ENCODE measurements at regions not wholly inside any gene's neighbourhood (a gene's known extent, or its start where the extent isn't known, plus 50 kb on each side); places are given as distances from the start of the nearest gene placed in this dataset.

DNA sequence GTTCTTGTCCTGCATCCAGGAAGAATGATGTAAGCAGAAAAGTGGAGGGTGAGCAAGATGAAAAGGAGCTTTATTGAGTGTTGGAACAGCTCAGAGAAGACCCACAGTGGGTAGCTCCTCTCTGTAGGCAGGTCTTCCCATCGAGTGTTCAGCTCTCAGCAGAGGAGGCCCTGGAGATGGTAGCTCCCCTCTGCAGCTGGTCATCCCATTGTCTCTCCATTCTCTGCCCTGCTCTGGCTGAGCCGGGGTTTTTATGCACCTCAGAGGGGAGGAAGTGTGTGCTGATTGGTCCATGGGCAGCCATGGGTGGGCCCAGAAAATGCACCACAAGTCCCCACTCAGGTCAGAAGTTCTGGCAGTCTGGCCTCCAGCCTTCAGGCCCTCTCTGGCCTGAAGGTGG lies 713.7 kb downstream of the MATN1 start:
- CTCF ChIA-PET, result no interaction called here
- POLR2A ChIA-PET, result no interaction called here
- Histone ChIP-seq H3K4me1 (no peaks in the 10 kb centered on the region), H3K9me3 (no peaks in the 10 kb centered on the region), H3K4me2 (no peak overlapping the region), H3K27ac (no peak overlapping the region), H3K4me3 (no peak overlapping the region)
- WGBS (ENCODE audit: missing lambda C conversion rate), result 30% methylated on average over 2 of the region's 2 CpGs
- no peak for DNase-seq (ENCODE audit: low read depth in 1 of 2, low spot score in 1 of 2)
- no peak for TF ChIP-seq TFCP2L1 (CRISPR knock-in tag; IDR thresholded peaks at IDR 0.05)
- TF ChIP-seq, protein P1, sequence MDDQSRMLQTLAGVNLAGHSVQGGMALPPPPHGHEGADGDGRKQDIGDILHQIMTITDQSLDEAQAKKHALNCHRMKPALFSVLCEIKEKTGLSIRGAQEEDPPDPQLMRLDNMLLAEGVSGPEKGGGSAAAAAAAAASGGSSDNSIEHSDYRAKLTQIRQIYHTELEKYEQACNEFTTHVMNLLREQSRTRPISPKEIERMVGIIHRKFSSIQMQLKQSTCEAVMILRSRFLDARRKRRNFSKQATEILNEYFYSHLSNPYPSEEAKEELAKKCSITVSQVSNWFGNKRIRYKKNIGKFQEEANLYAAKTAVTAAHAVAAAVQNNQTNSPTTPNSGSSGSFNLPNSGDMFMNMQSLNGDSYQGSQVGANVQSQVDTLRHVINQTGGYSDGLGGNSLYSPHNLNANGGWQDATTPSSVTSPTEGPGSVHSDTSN (IDR thresholded peaks at IDR 0.05), result no peak
- TF ChIP-seq EP300 (IDR thresholded peaks at IDR 0.05), result no peak
- no peak for TF ChIP-seq HEYL (CRISPR knock-in tag; IDR thresholded peaks at IDR 0.05)
- TF ChIP-seq NFE2L2 (conservative IDR thresholded peaks at IDR 0.05; ENCODE audit: low read length), result no peak
- no peak for TF ChIP-seq TP53 (CRISPR knock-in tag; IDR thresholded peaks at IDR 0.05)
- TF ChIP-seq JUNB (IDR thresholded peaks at IDR 0.05), result no peak
- TF ChIP-seq FOXS1 (CRISPR knock-in tag; IDR thresholded peaks at IDR 0.05), result no peak
- no peak for TF ChIP-seq RNF2 (IDR thresholded peaks at IDR 0.05; ENCODE audit: borderline replicate concordance, low read depth)
- no peak for TF ChIP-seq HOXA7 (CRISPR knock-in tag; IDR thresholded peaks at IDR 0.05)
- TF ChIP-seq SREBF2 (IDR thresholded peaks at IDR 0.05), result no peak
- no peak for TF ChIP-seq ESRRA (IDR thresholded peaks at IDR 0.05; ENCODE audit: borderline replicate concordance, low read length)
- TF ChIP-seq MAZ (IDR thresholded peaks at IDR 0.05; ENCODE audit: borderline replicate concordance, low read depth, low read length), result no peak
- no peak for TF ChIP-seq CHD4 (IDR thresholded peaks at IDR 0.05; ENCODE audit: borderline replicate concordance)
- TF ChIP-seq, protein P2, sequence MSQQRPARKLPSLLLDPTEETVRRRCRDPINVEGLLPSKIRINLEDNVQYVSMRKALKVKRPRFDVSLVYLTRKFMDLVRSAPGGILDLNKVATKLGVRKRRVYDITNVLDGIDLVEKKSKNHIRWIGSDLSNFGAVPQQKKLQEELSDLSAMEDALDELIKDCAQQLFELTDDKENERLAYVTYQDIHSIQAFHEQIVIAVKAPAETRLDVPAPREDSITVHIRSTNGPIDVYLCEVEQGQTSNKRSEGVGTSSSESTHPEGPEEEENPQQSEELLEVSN (IDR thresholded peaks at IDR 0.05; ENCODE audit: borderline replicate concordance, low read depth), result no peak
- TF ChIP-seq KDM5A (IDR thresholded peaks at IDR 0.05), result no peak
- no peak for TF ChIP-seq ZNF302 (CRISPR knock-in tag; IDR thresholded peaks at IDR 0.05)
- ATAC-seq, result no peak
- no peak for FAIRE-seq

DNA sequence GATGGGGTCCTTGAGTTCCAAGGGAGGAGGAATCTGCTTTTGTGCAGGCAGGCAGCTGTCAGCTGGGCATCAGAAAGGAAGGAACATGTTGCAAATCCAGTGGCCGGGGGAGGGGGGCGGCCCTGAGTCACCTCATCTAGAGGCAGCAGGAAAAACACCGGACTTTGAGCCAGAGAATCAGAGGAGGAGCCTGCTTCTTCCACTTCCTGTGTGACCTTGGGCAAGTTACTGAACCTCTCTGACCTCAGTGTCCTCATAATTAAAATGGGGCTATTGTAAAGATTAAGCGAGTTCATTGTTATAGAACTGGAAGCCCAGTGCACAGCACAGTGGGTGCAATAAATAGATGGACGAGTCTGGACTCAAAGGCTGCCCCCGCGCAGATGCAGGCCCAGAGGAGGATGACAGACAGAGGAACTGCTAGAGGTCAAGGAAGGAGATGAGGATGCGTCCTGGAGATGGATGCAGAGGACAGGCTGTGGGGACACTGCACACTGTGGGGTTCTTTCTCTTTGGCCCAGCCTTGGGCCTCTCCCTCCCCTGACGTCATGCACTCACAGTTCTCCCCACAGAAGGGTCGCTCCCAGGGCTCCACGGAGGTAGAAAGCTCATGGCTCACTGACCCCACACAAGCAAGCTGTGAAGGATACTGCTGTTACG lies 714.3 kb downstream of the MATN1 start:
- CTCF ChIA-PET, result interaction anchor here (0.7 kb wide), 1 partner anchor 36 kb away, joined by 4 read pairs; no protein-coding TSS in a partner anchor
- H3K27ac ChIP-seq, result no peak overlapping the region
- H3K4me1 ChIP-seq, result no peaks in the 10 kb centered on the region
- H3K9me3 ChIP-seq, result no peaks in the 10 kb centered on the region
- no peak overlapping the region for H3K4me2 ChIP-seq
- 60% methylated on average over 8 of the region's 12 CpGs for WGBS (ENCODE audit: missing lambda C conversion rate)
- POLR2A ChIA-PET, result no interaction called here
- no peak for TF ChIP-seq EHF (CRISPR knock-in tag; IDR thresholded peaks at IDR 0.05)
- no peak for TF ChIP-seq MAZ (IDR thresholded peaks at IDR 0.05; ENCODE audit: borderline replicate concordance, low read depth, low read length)
- TF ChIP-seq ZC3H11A (IDR thresholded peaks at IDR 0.05), result no peak
- TF ChIP-seq HOXA7 (CRISPR knock-in tag; IDR thresholded peaks at IDR 0.05), result no peak
- no peak for TF ChIP-seq KDM1A (IDR thresholded peaks at IDR 0.05; ENCODE audit: low read depth)
- no peak for TF ChIP-seq RNF2 (IDR thresholded peaks at IDR 0.05; ENCODE audit: borderline replicate concordance, low read depth)
- TF ChIP-seq, protein P3, sequence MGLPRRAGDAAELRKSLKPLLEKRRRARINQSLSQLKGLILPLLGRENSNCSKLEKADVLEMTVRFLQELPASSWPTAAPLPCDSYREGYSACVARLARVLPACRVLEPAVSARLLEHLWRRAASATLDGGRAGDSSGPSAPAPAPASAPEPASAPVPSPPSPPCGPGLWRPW (IDR thresholded peaks at IDR 0.05), result no peak
- TF ChIP-seq EP300 (IDR thresholded peaks at IDR 0.05), result no peak
- no peak for TF ChIP-seq KDM5A (IDR thresholded peaks at IDR 0.05)
- TF ChIP-seq CHD2 (IDR thresholded peaks at IDR 0.05; ENCODE audit: low read length, partially characterized antibody), result no peak
- no peak for TF ChIP-seq RCOR1 (IDR thresholded peaks at IDR 0.05; ENCODE audit: low read depth, low read length)
- TF ChIP-seq CBX8 (IDR thresholded peaks at IDR 0.05), result no peak
- TF ChIP-seq CHD4 (IDR thresholded peaks at IDR 0.05; ENCODE audit: borderline replicate concordance), result no peak
- no peak for TF ChIP-seq JUN (IDR thresholded peaks at IDR 0.05)
- TF ChIP-seq ZFP36 (IDR thresholded peaks at IDR 0.05; ENCODE audit: borderline replicate concordance, partially characterized antibody), result no peak
- TF ChIP-seq, protein P4, sequence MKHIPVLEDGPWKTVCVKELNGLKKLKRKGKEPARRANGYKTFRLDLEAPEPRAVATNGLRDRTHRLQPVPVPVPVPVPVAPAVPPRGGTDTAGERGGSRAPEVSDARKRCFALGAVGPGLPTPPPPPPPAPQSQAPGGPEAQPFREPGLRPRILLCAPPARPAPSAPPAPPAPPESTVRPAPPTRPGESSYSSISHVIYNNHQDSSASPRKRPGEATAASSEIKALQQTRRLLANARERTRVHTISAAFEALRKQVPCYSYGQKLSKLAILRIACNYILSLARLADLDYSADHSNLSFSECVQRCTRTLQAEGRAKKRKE (CRISPR knock-in tag; IDR thresholded peaks at IDR 0.05; ENCODE audit: low read depth), result no peak
- ATAC-seq, result 0 out of 6 replicates have a peak, but pooled peaks of 1 of the 2 experiments have one; percentile 39
- no peak overlapping the region for H3K4me3 ChIP-seq
- peak in 1 of 2 experiments; percentile 29 for DNase-seq (ENCODE audit: low read depth in 1 of 2, low spot score in 1 of 2)
- no peak for FAIRE-seq
